ENCODE measurements at regions not wholly inside any gene's neighbourhood (a gene's known extent, or its start where the extent isn't known, plus 50 kb on each side); places are given as distances from the start of the nearest gene placed in this dataset.
"Not testable (repeated sequence)": the region's sequence is repeated elsewhere in the genome, so short reads cannot be mapped to it uniquely, and the experiment has no call there.

- not testable (repeated sequence) for H3K4me2 ChIP-seq; H3K4me1 ChIP-seq (ENCODE audit: low read depth, poor library complexity, severe bottlenecking); H3K4me3 ChIP-seq (IDR thresholded peaks at IDR 0.05; ENCODE audit: insufficient read depth, low read depth, low read length); H3K36me3 ChIP-seq (ENCODE audit: insufficient read depth); H3K79me2 ChIP-seq (ENCODE audit: insufficient read depth, low read depth); H3K27ac ChIP-seq; H3K9ac ChIP-seq; H2AFZ ChIP-seq (ENCODE audit: low read depth); H3K27me3 ChIP-seq (ENCODE audit: insufficient read depth, low read depth); H4K20me1 ChIP-seq (ENCODE audit: insufficient read depth)
- peak; percentile 30 for TF ChIP-seq CTCF (conservative IDR thresholded peaks at IDR 0.05; ENCODE audit: low read depth, low read length)
Observed at GRCh38 chr9:85824949-85825348, 83.2 kb upstream of the AGTPBP1 start.

- not testable (repeated sequence) for H3K27ac ChIP-seq; H3K79me2 ChIP-seq (ENCODE audit: insufficient read depth, low read depth)
Observed at GRCh38 chr9:85834591-85834990, 92.8 kb upstream of the AGTPBP1 start.

GRCh38 chr9:85843949-85844348 is 97.0 kb upstream of the NAA35 start:
- H3K4me2 ChIP-seq; H3K79me2 ChIP-seq (ENCODE audit: insufficient read depth, low read depth): not testable (repeated sequence)

More at GRCh38 chr9:85834591-85834990, 92.8 kb upstream of the AGTPBP1 start:
- not testable (repeated sequence) for H3K4me3 ChIP-seq (IDR thresholded peaks at IDR 0.05; ENCODE audit: insufficient read depth, low read depth, low read length); H3K27me3 ChIP-seq (ENCODE audit: insufficient read depth, low read depth); H2AFZ ChIP-seq (ENCODE audit: low read depth); H3K4me2 ChIP-seq; H3K36me3 ChIP-seq (ENCODE audit: insufficient read depth); H4K20me1 ChIP-seq (ENCODE audit: insufficient read depth); H3K4me1 ChIP-seq (ENCODE audit: low read depth, poor library complexity, severe bottlenecking); H3K9ac ChIP-seq

GRCh38 chr9:85847782-85848181 is 93.2 kb upstream of the NAA35 start:
- H3K27ac ChIP-seq; H3K4me3 ChIP-seq (IDR thresholded peaks at IDR 0.05; ENCODE audit: insufficient read depth, low read depth, low read length); H3K79me2 ChIP-seq (ENCODE audit: insufficient read depth, low read depth); H3K36me3 ChIP-seq (ENCODE audit: insufficient read depth); H2AFZ ChIP-seq (ENCODE audit: low read depth); H3K9ac ChIP-seq; H3K4me2 ChIP-seq; H4K20me1 ChIP-seq (ENCODE audit: insufficient read depth); H3K4me1 ChIP-seq (ENCODE audit: low read depth, poor library complexity, severe bottlenecking); H3K27me3 ChIP-seq (ENCODE audit: insufficient read depth, low read depth): not testable (repeated sequence)

More at GRCh38 chr9:85843949-85844348, 97.0 kb upstream of the NAA35 start:
- H3K36me3 ChIP-seq (ENCODE audit: insufficient read depth); H3K27me3 ChIP-seq (ENCODE audit: insufficient read depth, low read depth); H2AFZ ChIP-seq (ENCODE audit: low read depth); H4K20me1 ChIP-seq (ENCODE audit: insufficient read depth); H3K9ac ChIP-seq; H3K4me1 ChIP-seq (ENCODE audit: low read depth, poor library complexity, severe bottlenecking); H3K4me3 ChIP-seq (IDR thresholded peaks at IDR 0.05; ENCODE audit: insufficient read depth, low read depth, low read length); H3K27ac ChIP-seq: not testable (repeated sequence)

- H3K27me3 ChIP-seq (ENCODE audit: insufficient read depth, low read depth): no peaks in the 10 kb centered on the region
Observed at GRCh38 chr9:85858056-85858750, 82.7 kb upstream of the NAA35 start.

More at GRCh38 chr9:85858056-85858750, 82.7 kb upstream of the NAA35 start:
- no peak overlapping the region for H3K4me3 ChIP-seq (IDR thresholded peaks at IDR 0.05; ENCODE audit: insufficient read depth, low read depth, low read length)
- H3K36me3 ChIP-seq (ENCODE audit: insufficient read depth): no peaks in the 10 kb centered on the region
- H3K4me1 ChIP-seq (ENCODE audit: low read depth, poor library complexity, severe bottlenecking): peaks cover 16% of the 10 kb centered on the region
- H2AFZ ChIP-seq (ENCODE audit: low read depth): no peak overlapping the region
- no peaks in the 10 kb centered on the region for H4K20me1 ChIP-seq (ENCODE audit: insufficient read depth)
- no peak overlapping the region for H3K27ac ChIP-seq
- no peaks in the 10 kb centered on the region for H3K79me2 ChIP-seq (ENCODE audit: insufficient read depth, low read depth)
- TF ChIP-seq CTCF (conservative IDR thresholded peaks at IDR 0.05; ENCODE audit: low read depth, low read length): no peak
- H3K9ac ChIP-seq: no peak overlapping the region
- no peak overlapping the region for H3K4me2 ChIP-seq
